OCI-LY1 (cell line): ENCODE measurements at regions not wholly inside any gene's neighbourhood (a gene's known extent, or its start where the extent isn't known, plus 50 kb on each side); places are given as distances from the start of the nearest gene placed in this dataset.

Experiments
- H2AFZ ChIP-seq: fragments of 200-600 bp; sonication (generic), shearing (Covaris generic); 2 replicates; pipeline ENCODE4 v1.6.0; 2014; ENCODE audit warnings: antibody characterized with exemption, mild to moderate bottlenecking, low read length
- H3F3A ChIP-seq: fragments of 200-600 bp; sonication (generic), shearing (Covaris generic); 2 replicates; pipeline ENCODE4 v1.6.0; 2014; ENCODE audit warnings: mild to moderate bottlenecking, antibody characterized with exemption, low read length, moderate library complexity; ENCODE audit not compliant: insufficient read depth
- H3K27ac ChIP-seq: fragments of 200-600 bp; sonication (generic); 2 replicates; pipeline ENCODE4 v1.5.1; 2014; ENCODE audit warnings: low read length, mixed run types, mild to moderate bottlenecking, low read depth; ENCODE audit not compliant: poor library complexity, severe bottlenecking
- H3K27me3 ChIP-seq: fragments of 200-600 bp; sonication (generic); 2 replicates; pipeline ENCODE4 v1.6.0; 2014; ENCODE audit warnings: antibody characterized with exemption, mild to moderate bottlenecking, low read length, moderate library complexity; ENCODE audit not compliant: insufficient read depth
- H3K36me3 ChIP-seq: fragments of 200-600 bp; sonication (generic); 2 replicates; pipeline ENCODE4 v1.6.1; 2014; ENCODE audit warnings: mild to moderate bottlenecking, antibody characterized with exemption, low read length, moderate library complexity, mixed read lengths; ENCODE audit not compliant: insufficient read depth
- H3K4me1 ChIP-seq: fragments of 200-600 bp; sonication (generic); 2 replicates; pipeline ENCODE4 v1.5.1; 2014; ENCODE audit warnings: mild to moderate bottlenecking, low read length, moderate library complexity; ENCODE audit not compliant: insufficient read depth, severe bottlenecking
- H3K4me2 ChIP-seq: fragments of 200-600 bp; sonication (generic), shearing (Covaris generic); 2 replicates; pipeline ENCODE4 v1.6.1; 2014; ENCODE audit warnings: low read length
- H3K4me3 ChIP-seq: fragments of 200-600 bp; sonication (generic); 2 replicates; pipeline ENCODE4 v1.5.1; 2014; ENCODE audit warnings: low read length, low read depth, mild to moderate bottlenecking, mixed read lengths; ENCODE audit not compliant: poor library complexity, severe bottlenecking
- H3K79me2 ChIP-seq: fragments of 200-600 bp; shearing (Covaris generic); 2 replicates; pipeline ENCODE4 v1.6.1; 2016; ENCODE audit warnings: mixed run types, low read length, mixed read lengths; ENCODE audit not compliant: insufficient read depth
- H3K9ac ChIP-seq: fragments of 200-600 bp; sonication (generic), shearing (Covaris generic); 2 replicates; pipeline ENCODE4 v1.6.1; 2014; ENCODE audit warnings: mild to moderate bottlenecking, low read length, mixed read lengths
- H3K9me2 ChIP-seq: fragments of 200-600 bp; sonication (generic), shearing (Covaris generic); 2 replicates; pipeline ENCODE4 v1.6.1; 2014; ENCODE audit warnings: low read depth, mild to moderate bottlenecking, low read length, mixed read lengths
- H3K9me3 ChIP-seq: fragments of 200-600 bp; shearing (Covaris generic); 2 replicates; pipeline ENCODE4 v1.6.1; 2014; ENCODE audit warnings: low read length, mixed read lengths
- H4K20me1 ChIP-seq: fragments of 200-600 bp; sonication (generic), shearing (Covaris generic); 2 replicates; pipeline ENCODE4 v1.6.0; 2016; ENCODE audit warnings: mild to moderate bottlenecking, low read length; ENCODE audit not compliant: insufficient read depth
- CTCF ChIP-seq: fragments of 200-600 bp; sonication (generic), shearing (Covaris generic); IDR thresholded peaks from 2 replicates; pipeline ENCODE4 v1.5.1; 2017; ENCODE audit warnings: mild to moderate bottlenecking, antibody characterized with exemption, low read length, moderate library complexity, mixed read lengths
- EZH2 ChIP-seq: fragments of 200-600 bp; sonication (generic), shearing (Covaris generic); IDR thresholded peaks from 2 replicates; pipeline ENCODE4 v1.8.0; 2017; ENCODE audit warnings: borderline replicate concordance, mixed run types, mild to moderate bottlenecking, antibody characterized with exemption, low read length, moderate library complexity, mixed read lengths

- Histone ChIP-seq H2AFZ (no peak overlapping the region), H3K36me3 (no peaks in the 10 kb centered on the region), H3K9ac (no peak overlapping the region), H3K9me2 (no peaks in the 10 kb centered on the region), H3K27ac (no peak overlapping the region), H3K79me2 (no peaks in the 10 kb centered on the region), H4K20me1 (no peaks in the 10 kb centered on the region), H3K9me3 (no peaks in the 10 kb centered on the region), H3K4me3 (no peak overlapping the region), H3K4me2 (no peak overlapping the region), H3K4me1 (peaks cover 7% of the 10 kb centered on the region), H3K27me3 (no peaks in the 10 kb centered on the region), H3F3A (no peaks in the 10 kb centered on the region)
- TF ChIP-seq EZH2 (no peak), CTCF (no peak)
Measured at GRCh38 chr6:155523821-155524651, 68.4 kb upstream of the NOX3 start.

DNA sequence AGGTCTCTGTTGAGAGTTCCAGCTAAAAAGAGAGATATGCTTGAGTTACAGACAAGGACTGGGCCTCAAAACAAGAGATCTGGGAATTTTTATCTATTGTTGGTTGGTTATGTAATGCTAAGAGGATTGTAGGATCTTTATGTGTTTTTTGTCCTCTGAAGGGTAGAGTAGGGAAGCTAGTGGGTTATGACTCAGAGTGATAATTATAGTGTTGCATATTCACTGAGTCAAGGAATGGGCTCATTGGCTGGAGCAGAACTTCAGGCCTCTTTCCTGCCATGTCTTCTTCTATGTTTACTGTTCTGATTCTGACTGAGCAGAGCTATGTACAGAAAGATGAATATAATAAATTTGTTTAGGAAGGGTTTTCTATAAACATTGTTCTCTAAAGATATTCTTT, 66.1 kb upstream of the NOX3 start:
- no peaks in the 10 kb centered on the region for H3F3A ChIP-seq
- TF ChIP-seq EZH2 (no peak), CTCF (no peak)
- H3K27ac ChIP-seq = no peak overlapping the region
- no peaks in the 10 kb centered on the region for H3K9me3 ChIP-seq
- H3K4me3 ChIP-seq = no peak overlapping the region
- no peak overlapping the region for H3K9ac ChIP-seq
- no peaks in the 10 kb centered on the region for H4K20me1 ChIP-seq
- H2AFZ ChIP-seq = no peak overlapping the region
- no peak overlapping the region for H3K4me2 ChIP-seq
- no peaks in the 10 kb centered on the region for H3K9me2 ChIP-seq
- no peaks in the 10 kb centered on the region for H3K27me3 ChIP-seq
- no peaks in the 10 kb centered on the region for H3K4me1 ChIP-seq
- H3K36me3 ChIP-seq = no peaks in the 10 kb centered on the region
- H3K79me2 ChIP-seq = no peaks in the 10 kb centered on the region

GRCh38 chr6:155520078-155520477, 64.4 kb upstream of the NOX3 start:
- H3K4me3 ChIP-seq = no peak overlapping the region
- H3K4me2 ChIP-seq = no peak overlapping the region
- H3K4me1 ChIP-seq = no peaks in the 10 kb centered on the region
- no peak overlapping the region for H3K9ac ChIP-seq
- no peaks in the 10 kb centered on the region for H3K79me2 ChIP-seq
- H2AFZ ChIP-seq = no peak overlapping the region
- H3K9me3 ChIP-seq = no peaks in the 10 kb centered on the region
- H3K36me3 ChIP-seq = no peaks in the 10 kb centered on the region
- no peaks in the 10 kb centered on the region for H3K9me2 ChIP-seq
- no peak for TF ChIP-seq CTCF
- TF ChIP-seq EZH2 = no peak
- H3F3A ChIP-seq = no peaks in the 10 kb centered on the region
- H3K27ac ChIP-seq = no peak overlapping the region
- H4K20me1 ChIP-seq = no peaks in the 10 kb centered on the region
- no peaks in the 10 kb centered on the region for H3K27me3 ChIP-seq
